ENCODE measurements at regions not wholly inside any gene's neighbourhood (a gene's known extent, or its start where the extent isn't known, plus 50 kb on each side); places are given as distances from the start of the nearest gene placed in this dataset.

DNA sequence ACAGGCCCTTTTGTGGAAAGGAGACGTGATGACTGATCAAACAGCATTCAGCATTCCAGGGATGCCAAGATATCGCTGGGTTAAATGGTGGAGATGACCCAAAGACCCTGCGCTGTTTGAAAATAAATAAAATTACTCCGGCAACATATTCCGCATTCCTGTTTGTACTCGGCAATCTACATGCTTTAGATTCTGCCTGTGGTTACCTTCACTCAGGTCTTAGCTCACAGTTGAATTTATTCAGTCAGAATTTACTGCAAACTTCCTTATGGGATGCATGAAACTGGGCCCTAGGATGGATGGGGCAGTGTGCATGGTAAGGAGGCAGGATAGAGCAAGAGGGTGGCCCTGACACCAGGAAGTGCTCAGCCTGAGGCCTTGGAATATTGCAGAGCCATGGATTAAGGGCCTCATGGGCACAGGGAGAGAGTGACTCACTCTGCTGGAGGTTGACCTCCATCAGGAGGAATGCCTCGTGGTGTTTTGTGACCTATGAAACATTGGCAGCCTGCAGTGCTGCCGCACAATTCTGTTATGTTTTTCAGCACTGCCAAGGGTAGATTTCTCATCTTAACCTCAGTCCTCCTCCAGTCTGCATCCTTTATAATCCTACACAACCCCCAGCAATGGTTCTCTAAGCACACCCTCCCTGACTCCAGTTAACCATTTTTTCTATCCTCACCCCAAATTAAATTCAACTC, 321.4 kb downstream of the IRS1 start:
- Histone ChIP-seq H3K27me3 (ENCODE audit: control insufficient read depth, insufficient read depth, low read length) (no peaks in the 10 kb centered on the region), H3K27ac (no peak overlapping the region), H3K4me2 (ENCODE audit: low read length) (no peak overlapping the region), H3K4me3 (ENCODE audit: low read depth, low read length) (no peak overlapping the region), H2AFZ (no peak overlapping the region), H3K36me3 (ENCODE audit: control insufficient read depth, insufficient read depth, low read length) (no peaks in the 10 kb centered on the region), H3K4me1 (no peaks in the 10 kb centered on the region), H3K79me2 (no peaks in the 10 kb centered on the region), H3K9me3 (ENCODE audit: control insufficient read depth, low read length) (no peaks in the 10 kb centered on the region), H3K9ac (no peak overlapping the region)
- TF ChIP-seq, protein P1, sequence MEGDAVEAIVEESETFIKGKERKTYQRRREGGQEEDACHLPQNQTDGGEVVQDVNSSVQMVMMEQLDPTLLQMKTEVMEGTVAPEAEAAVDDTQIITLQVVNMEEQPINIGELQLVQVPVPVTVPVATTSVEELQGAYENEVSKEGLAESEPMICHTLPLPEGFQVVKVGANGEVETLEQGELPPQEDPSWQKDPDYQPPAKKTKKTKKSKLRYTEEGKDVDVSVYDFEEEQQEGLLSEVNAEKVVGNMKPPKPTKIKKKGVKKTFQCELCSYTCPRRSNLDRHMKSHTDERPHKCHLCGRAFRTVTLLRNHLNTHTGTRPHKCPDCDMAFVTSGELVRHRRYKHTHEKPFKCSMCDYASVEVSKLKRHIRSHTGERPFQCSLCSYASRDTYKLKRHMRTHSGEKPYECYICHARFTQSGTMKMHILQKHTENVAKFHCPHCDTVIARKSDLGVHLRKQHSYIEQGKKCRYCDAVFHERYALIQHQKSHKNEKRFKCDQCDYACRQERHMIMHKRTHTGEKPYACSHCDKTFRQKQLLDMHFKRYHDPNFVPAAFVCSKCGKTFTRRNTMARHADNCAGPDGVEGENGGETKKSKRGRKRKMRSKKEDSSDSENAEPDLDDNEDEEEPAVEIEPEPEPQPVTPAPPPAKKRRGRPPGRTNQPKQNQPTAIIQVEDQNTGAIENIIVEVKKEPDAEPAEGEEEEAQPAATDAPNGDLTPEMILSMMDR (IDR thresholded peaks at IDR 0.05) = no peak

DNA sequence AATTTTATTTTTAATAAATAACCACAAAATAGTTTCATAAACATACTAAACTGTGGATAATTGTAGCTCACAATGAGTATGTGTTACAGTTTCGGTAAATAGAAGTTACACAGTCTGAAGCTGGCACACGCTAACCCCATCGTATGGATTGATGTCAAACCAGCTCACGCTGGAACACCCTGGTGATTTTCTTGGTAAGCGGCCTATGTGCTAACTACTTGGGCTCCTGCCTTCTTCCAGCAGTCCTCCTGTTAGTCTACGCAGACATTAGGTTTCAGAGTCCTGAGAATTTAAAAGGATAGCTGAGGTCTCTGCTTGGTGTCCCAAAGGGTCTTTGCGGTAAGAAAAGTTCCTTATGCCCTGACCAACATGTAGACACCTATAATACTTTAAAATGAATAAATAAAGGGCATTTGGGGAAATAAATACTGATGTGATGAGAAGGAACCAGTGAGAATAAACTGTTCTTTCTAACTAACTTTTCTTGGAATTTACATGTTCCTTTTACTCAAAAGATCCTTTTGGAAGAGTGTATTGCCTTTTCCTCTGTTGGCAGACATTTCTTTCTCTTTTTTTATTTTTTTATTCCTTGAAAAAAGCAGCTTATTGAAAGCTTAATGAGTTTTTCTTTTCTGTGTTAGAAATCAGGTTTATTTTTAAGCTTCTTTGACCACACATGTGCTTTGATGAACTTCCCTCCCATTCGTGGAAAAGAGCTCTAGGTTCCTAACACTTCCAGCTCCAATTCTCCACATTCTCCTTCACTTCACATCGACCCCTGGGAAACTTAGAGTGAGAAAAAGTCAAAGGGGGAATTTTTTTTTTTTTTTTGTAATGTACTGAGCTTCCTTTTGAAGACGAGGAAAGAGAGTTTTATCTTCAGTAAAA, 322.2 kb downstream of the IRS1 start:
- H3K27me3 ChIP-seq (ENCODE audit: control insufficient read depth, insufficient read depth, low read length) = no peaks in the 10 kb centered on the region
- no peaks in the 10 kb centered on the region for H3K9me3 ChIP-seq (ENCODE audit: control insufficient read depth, low read length)
- no peak overlapping the region for H3K4me3 ChIP-seq (ENCODE audit: low read depth, low read length)
- no peak overlapping the region for H3K4me2 ChIP-seq (ENCODE audit: low read length)
- H3K9ac ChIP-seq = no peak overlapping the region
- H3K4me1 ChIP-seq = no peaks in the 10 kb centered on the region
- TF ChIP-seq, protein P1 (IDR thresholded peaks at IDR 0.05) = no peak
- H3K79me2 ChIP-seq = no peaks in the 10 kb centered on the region
- H2AFZ ChIP-seq = no peak overlapping the region
- no peaks in the 10 kb centered on the region for H3K36me3 ChIP-seq (ENCODE audit: control insufficient read depth, insufficient read depth, low read length)
- no peak overlapping the region for H3K27ac ChIP-seq

DNA sequence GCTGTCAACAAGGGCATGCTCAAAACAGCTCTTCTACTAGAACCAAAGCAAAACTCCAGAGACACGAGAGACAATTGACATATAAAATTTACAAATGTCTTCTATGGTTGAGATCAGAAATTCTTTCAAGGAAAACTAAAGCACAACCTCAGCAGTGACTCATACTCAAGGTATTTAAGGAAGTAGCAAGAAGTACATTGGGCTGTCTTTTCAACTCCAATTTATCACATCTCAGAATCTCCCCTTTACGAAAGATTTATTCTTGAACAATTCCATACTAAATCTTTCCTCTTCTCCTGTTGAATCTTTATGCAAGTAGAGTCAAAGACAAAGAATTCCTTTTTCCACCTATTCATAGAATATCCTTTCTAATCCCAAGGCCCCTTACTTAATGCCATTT, 324.0 kb downstream of the IRS1 start:
- H3K9me3 ChIP-seq (ENCODE audit: control insufficient read depth, low read length) = no peaks in the 10 kb centered on the region
- no peak overlapping the region for H3K4me3 ChIP-seq (ENCODE audit: low read depth, low read length)
- H3K4me2 ChIP-seq (ENCODE audit: low read length) = no peak overlapping the region
- H3K36me3 ChIP-seq (ENCODE audit: control insufficient read depth, insufficient read depth, low read length) = no peaks in the 10 kb centered on the region
- no peaks in the 10 kb centered on the region for H3K27me3 ChIP-seq (ENCODE audit: control insufficient read depth, insufficient read depth, low read length)
- TF ChIP-seq, protein P1 (IDR thresholded peaks at IDR 0.05) = no peak
- no peaks in the 10 kb centered on the region for H3K79me2 ChIP-seq
- H3K27ac ChIP-seq = no peak overlapping the region
- no peaks in the 10 kb centered on the region for H3K4me1 ChIP-seq
- no peak overlapping the region for H2AFZ ChIP-seq
- H3K9ac ChIP-seq = no peak overlapping the region

DNA sequence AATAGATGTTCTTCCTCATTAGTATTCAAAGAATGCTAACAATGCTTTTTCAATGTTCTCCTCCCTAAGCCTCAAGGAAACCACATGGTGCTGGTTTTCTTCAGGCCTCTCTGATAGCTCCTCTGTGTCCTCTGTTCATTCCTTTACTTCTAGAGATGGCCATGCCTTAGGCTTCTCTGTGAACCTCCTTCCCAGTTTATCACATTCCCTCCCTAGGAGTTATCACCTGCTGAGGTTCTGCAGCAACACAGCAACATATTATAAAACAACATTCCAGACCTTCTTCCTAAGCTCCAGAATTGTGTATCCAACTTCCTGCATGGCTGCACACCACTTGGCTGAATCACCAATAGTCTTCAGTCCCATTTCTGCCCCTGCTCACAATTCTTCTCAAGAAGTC, 325.5 kb downstream of the IRS1 start:
- Histone ChIP-seq H3K4me2 (ENCODE audit: low read length) (no peak overlapping the region), H3K27ac (no peak overlapping the region), H3K79me2 (no peaks in the 10 kb centered on the region), H3K4me1 (no peaks in the 10 kb centered on the region), H2AFZ (no peak overlapping the region), H3K9me3 (ENCODE audit: control insufficient read depth, low read length) (no peaks in the 10 kb centered on the region), H3K36me3 (ENCODE audit: control insufficient read depth, insufficient read depth, low read length) (no peaks in the 10 kb centered on the region), H3K27me3 (ENCODE audit: control insufficient read depth, insufficient read depth, low read length) (no peaks in the 10 kb centered on the region), H3K4me3 (ENCODE audit: low read depth, low read length) (no peak overlapping the region), H3K9ac (no peak overlapping the region)
- TF ChIP-seq, protein P1 (IDR thresholded peaks at IDR 0.05) = no peak
